ENCODE measurements at regions not wholly inside any gene's neighbourhood (a gene's known extent, or its start where the extent isn't known, plus 50 kb on each side); places are given as distances from the start of the nearest gene placed in this dataset.

- TF ChIP-seq MAX (IDR thresholded peaks at IDR 0.05) (no peak), POLR2A (IDR thresholded peaks at IDR 0.05; ENCODE audit: low read length) (no peak), ELK1 (IDR thresholded peaks at IDR 0.05; ENCODE audit: low read depth, low read length) (no peak), KDM5A (IDR thresholded peaks at IDR 0.05) (no peak)
These were observed 257.5 kb downstream of the ENGASE start (continued) for GRCh38 chr17:79332011-79332554.

GRCh38 chr17:79331492-79331891, 256.9 kb downstream of the ENGASE start:
- DNase-seq (ENCODE audit: low read depth in 1 of 2, low spot score in 1 of 2) (no peak), FAIRE-seq (no peak), ATAC-seq (no peak)
- WGBS (ENCODE audit: missing lambda C conversion rate) = 55% methylated on average over 11 of the region's 11 CpGs
- no peak overlapping the region for H3K4me2 ChIP-seq
- TF ChIP-seq RCOR1 (IDR thresholded peaks at IDR 0.05; ENCODE audit: low read depth, low read length) = no peak
- no peak for TF ChIP-seq USF2 (IDR thresholded peaks at IDR 0.05)
- no peak for TF ChIP-seq HOXB13 (CRISPR knock-in tag; IDR thresholded peaks at IDR 0.05; ENCODE audit: low read depth)
- no peak for TF ChIP-seq KDM1A (IDR thresholded peaks at IDR 0.05; ENCODE audit: low read depth)
- no peak for TF ChIP-seq RNF2 (IDR thresholded peaks at IDR 0.05; ENCODE audit: borderline replicate concordance, low read depth)
- no peak for TF ChIP-seq PHF8 (IDR thresholded peaks at IDR 0.05; ENCODE audit: borderline replicate concordance, low read depth)
- TF ChIP-seq EHMT2 (IDR thresholded peaks at IDR 0.05; ENCODE audit: low read depth) = no peak
- TF ChIP-seq ZNF302 (CRISPR knock-in tag; IDR thresholded peaks at IDR 0.05) = no peak
- TF ChIP-seq, protein P1, sequence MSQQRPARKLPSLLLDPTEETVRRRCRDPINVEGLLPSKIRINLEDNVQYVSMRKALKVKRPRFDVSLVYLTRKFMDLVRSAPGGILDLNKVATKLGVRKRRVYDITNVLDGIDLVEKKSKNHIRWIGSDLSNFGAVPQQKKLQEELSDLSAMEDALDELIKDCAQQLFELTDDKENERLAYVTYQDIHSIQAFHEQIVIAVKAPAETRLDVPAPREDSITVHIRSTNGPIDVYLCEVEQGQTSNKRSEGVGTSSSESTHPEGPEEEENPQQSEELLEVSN (IDR thresholded peaks at IDR 0.05; ENCODE audit: borderline replicate concordance, low read depth) = no peak
- no peak for TF ChIP-seq RFX5 (IDR thresholded peaks at IDR 0.05)
- no peak for TF ChIP-seq CHD4 (IDR thresholded peaks at IDR 0.05; ENCODE audit: borderline replicate concordance)
- no peak for TF ChIP-seq MYC (IDR thresholded peaks at IDR 0.05; ENCODE audit: borderline replicate concordance, low read length)
- H3K27ac ChIP-seq = no peak overlapping the region
- no peak overlapping the region for H3K4me3 ChIP-seq
- H3K4me1 ChIP-seq = no peaks in the 10 kb centered on the region
- H3K9me3 ChIP-seq = no peaks in the 10 kb centered on the region
- POLR2A ChIA-PET = no interaction called here
- CTCF ChIA-PET = interaction anchor here (1.3 to 2.0 kb wide), 2 partner anchors 9 to 16 kb away, joined by 3 to 6 read pairs; no protein-coding TSS in a partner anchor

GRCh38 chr17:79330696-79331095, 256.1 kb downstream of the ENGASE start:
- no peak overlapping the region for H3K4me2 ChIP-seq
- ATAC-seq (no peak), DNase-seq (ENCODE audit: low read depth in 1 of 2, low spot score in 1 of 2) (no peak), FAIRE-seq (no peak)
- no peak overlapping the region for H3K4me3 ChIP-seq
- H3K4me1 ChIP-seq = no peaks in the 10 kb centered on the region
- no peak overlapping the region for H3K27ac ChIP-seq
- 67% methylated on average over 11 of the region's 11 CpGs for WGBS (ENCODE audit: missing lambda C conversion rate)
- POLR2A ChIA-PET = no interaction called here
- CTCF ChIA-PET = interaction anchor here (1.3 to 2.0 kb wide), 2 partner anchors 8 to 17 kb away, joined by 3 to 6 read pairs; no protein-coding TSS in a partner anchor
- H3K9me3 ChIP-seq = no peaks in the 10 kb centered on the region
- no peak for TF ChIP-seq RFX5 (IDR thresholded peaks at IDR 0.05)
- no peak for TF ChIP-seq CBX2 (IDR thresholded peaks at IDR 0.05; ENCODE audit: borderline replicate concordance, low read depth)
- no peak for TF ChIP-seq TFCP2L1 (CRISPR knock-in tag; IDR thresholded peaks at IDR 0.05)
- no peak for TF ChIP-seq REST (IDR thresholded peaks at IDR 0.05)
- TF ChIP-seq FOSL2 (IDR thresholded peaks at IDR 0.05) = no peak
- TF ChIP-seq FOSL2 (CRISPR knock-in tag; IDR thresholded peaks at IDR 0.05) = no peak
- TF ChIP-seq HEYL (CRISPR knock-in tag; IDR thresholded peaks at IDR 0.05) = no peak
- no peak for TF ChIP-seq ZNF302 (CRISPR knock-in tag; IDR thresholded peaks at IDR 0.05)
- no peak for TF ChIP-seq NR3C1 (IDR thresholded peaks at IDR 0.05)
- no peak for TF ChIP-seq CBX8 (IDR thresholded peaks at IDR 0.05)
- no peak for TF ChIP-seq POLR2AphosphoS2 (conservative IDR thresholded peaks at IDR 0.05; ENCODE audit: low read length)
- no peak for TF ChIP-seq EHF (CRISPR knock-in tag; IDR thresholded peaks at IDR 0.05)
- no peak for TF ChIP-seq MAFK (IDR thresholded peaks at IDR 0.05; ENCODE audit: partially characterized antibody)
- TF ChIP-seq PBX3 (IDR thresholded peaks at IDR 0.05) = no peak
- TF ChIP-seq EHMT2 (IDR thresholded peaks at IDR 0.05; ENCODE audit: low read depth) = no peak
- no peak for TF ChIP-seq CEBPB (IDR thresholded peaks at IDR 0.05)
- no peak for TF ChIP-seq HOXA7 (CRISPR knock-in tag; IDR thresholded peaks at IDR 0.05)

All from A549 (cell line).